ENCODE measurements at regions not wholly inside any gene's neighbourhood (a gene's known extent, or its start where the extent isn't known, plus 50 kb on each side); places are given as distances from the start of the nearest gene placed in this dataset.

DNA sequence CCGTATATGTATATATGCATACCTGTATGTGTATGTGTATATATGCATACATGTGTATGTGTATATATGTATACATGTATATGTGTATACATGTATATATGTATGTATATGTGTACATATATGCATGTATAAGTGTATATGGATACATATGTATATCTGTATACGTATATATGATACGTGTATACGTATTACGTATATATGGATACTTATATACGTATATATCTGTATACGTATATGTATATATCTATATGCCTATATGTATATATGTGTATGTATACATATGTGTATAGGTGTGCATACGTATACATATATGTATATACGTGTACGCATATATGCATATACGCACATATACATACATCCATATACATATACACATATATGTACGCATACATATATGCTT lies 681.6 kb upstream of the ANO3 start:
- TF ChIP-seq, protein P1, sequence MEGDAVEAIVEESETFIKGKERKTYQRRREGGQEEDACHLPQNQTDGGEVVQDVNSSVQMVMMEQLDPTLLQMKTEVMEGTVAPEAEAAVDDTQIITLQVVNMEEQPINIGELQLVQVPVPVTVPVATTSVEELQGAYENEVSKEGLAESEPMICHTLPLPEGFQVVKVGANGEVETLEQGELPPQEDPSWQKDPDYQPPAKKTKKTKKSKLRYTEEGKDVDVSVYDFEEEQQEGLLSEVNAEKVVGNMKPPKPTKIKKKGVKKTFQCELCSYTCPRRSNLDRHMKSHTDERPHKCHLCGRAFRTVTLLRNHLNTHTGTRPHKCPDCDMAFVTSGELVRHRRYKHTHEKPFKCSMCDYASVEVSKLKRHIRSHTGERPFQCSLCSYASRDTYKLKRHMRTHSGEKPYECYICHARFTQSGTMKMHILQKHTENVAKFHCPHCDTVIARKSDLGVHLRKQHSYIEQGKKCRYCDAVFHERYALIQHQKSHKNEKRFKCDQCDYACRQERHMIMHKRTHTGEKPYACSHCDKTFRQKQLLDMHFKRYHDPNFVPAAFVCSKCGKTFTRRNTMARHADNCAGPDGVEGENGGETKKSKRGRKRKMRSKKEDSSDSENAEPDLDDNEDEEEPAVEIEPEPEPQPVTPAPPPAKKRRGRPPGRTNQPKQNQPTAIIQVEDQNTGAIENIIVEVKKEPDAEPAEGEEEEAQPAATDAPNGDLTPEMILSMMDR (IDR thresholded peaks at IDR 0.05), result no peak
- no peak for TF ChIP-seq POLR2A (IDR thresholded peaks at IDR 0.05)
